Left ventricle myocardium superior (tissue), 1 donor: ENCODE measurements at regions not wholly inside any gene's neighbourhood (a gene's known extent, or its start where the extent isn't known, plus 50 kb on each side); places are given as distances from the start of the nearest gene placed in this dataset.

Experiments used
- ATAC-seq: fragments of 200-7000 bp; cut with Tn5 transposase; one replicate; pipeline ENCODE4 v1.9.1; 2020; ENCODE audit warnings: mild to moderate bottlenecking, moderate library complexity
- DNase-seq: peaks from one replicate; pipeline ENCODE4 v3.0.0-alpha.2; 2020
- intact Hi-C: fragments of 100-400 bp; cut with micrococcal nuclease; formaldehyde crosslinking; loops from one replicate; pipeline ENCODE4 v1.11.0; 2022
- donor health status: DM: no; HTN: yes; CAD: no; lungs with severe emphysema.

DNA sequence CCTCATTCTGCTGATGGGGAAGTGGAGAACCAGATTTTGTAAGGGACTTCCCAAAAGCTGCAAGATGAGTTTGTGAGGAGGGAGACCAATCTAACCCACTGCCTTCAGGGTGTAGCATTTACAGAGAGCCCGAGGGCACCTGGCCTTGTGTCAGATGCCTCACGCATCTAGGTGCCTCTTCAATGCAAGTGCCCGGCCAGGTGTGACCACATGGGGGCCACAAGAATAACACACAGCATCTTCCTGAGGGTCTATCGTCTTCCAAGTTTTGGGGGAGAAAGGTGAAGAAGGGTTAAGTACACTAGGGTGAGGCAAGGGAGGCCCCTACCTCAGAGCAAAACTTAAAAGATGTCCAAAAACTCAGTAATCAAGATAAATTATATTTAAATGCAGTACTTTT lies 401.7 kb upstream of the CDH5 start:
- DNase-seq: no peak
- intact Hi-C loops: no loop called here
- ATAC-seq: no peak

DNA sequence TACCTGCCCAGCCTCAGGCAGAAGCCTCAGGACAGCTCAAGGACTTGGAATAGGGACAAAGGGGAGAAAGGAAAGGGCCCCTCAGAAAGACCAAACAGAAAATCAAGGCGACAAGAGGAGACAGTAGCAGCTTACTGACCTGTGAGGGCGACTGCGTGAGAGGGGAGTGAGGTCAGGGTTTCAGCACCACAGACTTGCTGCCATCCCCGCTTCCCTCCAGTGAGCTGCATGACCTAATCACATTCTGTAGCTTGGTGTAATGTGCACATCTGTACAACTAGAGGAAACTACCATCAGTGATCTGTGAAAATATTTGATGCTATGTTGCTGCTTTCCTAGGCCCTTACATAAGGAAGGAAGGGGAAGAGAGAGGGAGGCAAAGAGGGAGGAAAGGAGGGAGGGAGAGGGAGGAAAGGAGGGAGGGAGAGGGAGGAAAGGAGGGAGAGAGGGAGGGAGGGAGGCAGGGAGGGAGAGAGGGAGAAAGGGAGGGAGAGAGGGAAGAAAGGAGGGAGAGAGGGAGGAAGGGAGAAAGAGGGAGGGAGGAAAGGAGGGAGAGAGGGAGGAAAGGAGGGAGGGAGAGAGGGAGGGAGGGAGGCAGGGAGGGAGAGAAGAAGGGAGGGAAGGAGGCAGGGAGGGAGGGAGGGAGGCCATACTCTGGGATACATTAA lies 404.9 kb upstream of the CDH5 start:
- intact Hi-C loops: no loop called here
- DNase-seq: no peak
- ATAC-seq: no peak

DNA sequence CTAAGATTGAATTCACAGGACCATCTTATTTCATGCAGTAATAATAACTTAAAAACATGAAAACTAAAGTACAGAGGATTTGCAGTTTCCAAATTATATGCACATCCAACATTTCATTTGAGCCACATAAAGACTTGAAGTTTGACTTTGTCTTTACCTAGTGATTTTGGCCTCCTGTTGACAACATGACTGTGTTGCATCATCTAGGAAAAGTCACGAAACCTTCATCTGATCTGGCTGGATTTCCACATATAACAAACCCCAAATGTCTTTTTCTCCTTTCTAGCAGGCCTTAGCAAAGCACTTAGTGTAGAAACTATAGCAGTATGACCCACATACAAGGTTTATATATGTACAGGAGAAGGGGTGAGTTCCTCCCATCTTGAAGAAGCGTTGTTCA lies 406.5 kb upstream of the CDH5 start:
- ATAC-seq (no peak), DNase-seq (no peak)
- intact Hi-C loops: no loop called here

GRCh38 chr16:65958086-65958485 lies 408.4 kb upstream of the CDH5 start:
- ATAC-seq: no peak
- no peak for DNase-seq
- intact Hi-C loops: no loop called here

DNA sequence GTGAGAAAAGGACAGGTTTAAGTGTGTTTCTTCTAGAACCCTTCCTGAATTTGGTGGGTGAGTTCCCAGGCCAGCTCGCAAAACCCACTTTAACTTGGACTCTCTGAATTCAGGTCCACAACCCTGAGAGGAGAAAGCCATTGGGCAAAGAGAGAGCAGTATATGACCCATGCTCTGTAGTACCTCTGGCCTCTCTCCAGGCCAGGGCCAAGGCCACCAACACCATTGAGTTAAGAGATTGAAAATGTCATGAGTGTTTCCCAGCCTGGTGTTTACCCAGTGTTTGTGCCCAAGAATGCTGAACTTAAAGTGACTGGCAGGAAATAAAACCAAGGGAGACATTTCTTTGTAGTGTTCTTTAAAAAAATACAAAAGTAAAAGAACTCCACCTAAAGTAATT lies 410.4 kb upstream of the CDH5 start:
- no peak for DNase-seq
- intact Hi-C loops: no loop called here
- no peak for ATAC-seq

DNA sequence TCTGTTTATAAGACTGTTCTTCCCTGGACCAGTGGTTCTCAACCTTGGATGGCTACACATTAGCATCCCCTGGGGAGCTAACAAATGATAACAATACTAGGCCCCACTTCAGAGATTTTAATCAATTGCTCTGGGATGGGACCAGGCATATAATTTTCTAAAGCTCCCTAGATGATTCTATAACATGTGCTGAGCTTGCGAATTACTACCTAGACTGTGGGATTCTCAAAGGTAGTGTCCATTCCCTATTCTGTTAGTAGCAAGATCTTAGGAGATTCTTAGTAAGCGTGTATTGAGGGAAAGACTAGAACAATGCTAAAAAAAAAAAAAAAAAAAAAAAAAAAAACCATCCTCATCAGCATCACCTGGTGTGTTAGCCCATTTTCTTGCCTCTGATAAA lies 412.0 kb upstream of the CDH5 start:
- DNase-seq (no peak), ATAC-seq (no peak)
- intact Hi-C loops: no loop called here

DNA sequence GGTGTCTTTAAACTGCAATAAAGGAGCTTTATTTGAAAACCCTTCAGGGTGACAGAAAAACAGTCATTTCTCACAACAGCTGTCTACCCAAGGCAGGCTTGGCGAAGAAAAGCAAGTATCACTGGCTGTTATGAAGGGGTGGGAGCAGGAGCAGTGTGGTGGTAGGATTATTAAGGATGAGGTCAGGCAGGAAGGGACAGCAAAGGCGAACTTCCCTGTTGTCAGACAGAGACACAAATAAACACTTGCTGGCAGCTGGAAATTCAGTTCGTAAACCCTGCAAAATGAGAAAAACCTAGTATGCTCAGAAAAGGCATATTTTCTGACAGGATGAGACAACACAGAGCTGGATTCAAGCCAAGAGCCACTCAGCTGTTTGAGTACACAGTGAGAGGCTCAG lies 416.3 kb upstream of the CDH5 start:
- ATAC-seq (no peak), DNase-seq (no peak)
- intact Hi-C loops: no loop called here

DNA sequence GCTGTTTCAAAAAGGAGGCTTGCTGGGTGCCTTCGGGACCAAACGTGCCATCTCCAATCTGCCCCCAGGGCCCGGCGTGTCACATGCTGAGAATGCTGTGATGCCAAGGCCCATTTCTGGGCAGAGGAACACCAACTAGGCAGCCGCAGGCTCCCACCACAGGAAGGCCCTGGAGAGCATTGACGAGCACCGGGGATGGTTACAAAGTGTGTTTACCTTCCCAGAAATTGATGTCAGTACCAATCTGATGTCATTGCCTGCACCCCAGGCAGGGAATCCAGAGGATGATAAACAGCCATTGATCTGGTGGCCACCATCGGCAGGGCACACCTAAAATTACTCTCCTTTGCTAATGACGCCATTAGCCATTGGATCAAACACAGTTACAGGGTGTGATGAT lies 418.1 kb upstream of the CDH5 start:
- intact Hi-C loops: no loop called here
- no peak for DNase-seq

GRCh38 chr16:65947951-65948350 lies 418.5 kb upstream of the CDH5 start:
- DNase-seq (no peak), ATAC-seq (no peak)
- intact Hi-C loops: no loop called here

More for the DNA sequence above, 418.1 kb upstream of the CDH5 start:
- no peak for ATAC-seq

DNA sequence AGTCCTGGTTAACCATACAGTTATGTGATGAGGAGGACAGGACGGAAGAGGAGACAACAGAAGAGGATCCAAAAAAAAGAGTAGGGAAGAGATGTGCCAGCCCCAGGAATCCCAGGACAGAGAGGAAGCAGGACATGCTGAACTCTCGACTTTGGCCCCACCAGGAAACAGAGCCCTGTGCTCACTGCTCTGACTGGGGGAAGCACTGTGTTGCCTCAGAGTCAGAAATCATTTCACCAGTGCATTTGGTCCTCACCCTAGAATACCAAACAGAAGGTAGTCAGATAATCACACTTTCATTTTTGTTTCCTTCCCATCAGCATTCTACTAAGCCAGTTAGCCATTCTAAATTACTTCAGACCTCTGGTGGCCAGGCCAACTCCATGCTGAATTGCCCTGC lies 421.0 kb upstream of the CDH5 start:
- ATAC-seq (no peak), DNase-seq (no peak)
- intact Hi-C loops: no loop called here

- intact Hi-C loops: no loop called here
- no peak for ATAC-seq
- no peak for DNase-seq
These were observed 422.1 kb upstream of the CDH5 start for GRCh38 chr16:65944361-65944760.

GRCh38 chr16:65940711-65941110 lies 425.8 kb upstream of the CDH5 start:
- ATAC-seq (no peak), DNase-seq (no peak)
- intact Hi-C loops: no loop called here

DNA sequence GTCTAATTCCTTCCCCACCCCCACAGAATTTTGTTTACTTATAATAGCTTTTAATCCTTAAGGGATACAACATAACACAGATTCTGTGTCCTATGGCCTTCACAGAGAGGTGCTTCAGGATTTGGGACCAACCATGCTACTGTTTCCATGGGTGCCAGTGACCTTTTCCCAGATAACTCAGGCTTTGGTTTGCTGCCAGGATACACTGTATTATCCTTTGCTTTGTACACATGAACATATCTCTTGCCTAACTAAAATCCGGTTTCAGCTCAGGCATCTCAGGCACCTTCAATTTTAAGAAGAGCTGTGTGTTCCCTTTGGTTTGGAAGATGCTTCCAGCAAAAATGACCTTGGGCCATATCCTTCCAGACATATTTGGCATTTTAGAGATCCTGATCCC lies 428.4 kb upstream of the CDH5 start:
- ATAC-seq (no peak), DNase-seq (no peak)
- intact Hi-C loops: no loop called here

DNA sequence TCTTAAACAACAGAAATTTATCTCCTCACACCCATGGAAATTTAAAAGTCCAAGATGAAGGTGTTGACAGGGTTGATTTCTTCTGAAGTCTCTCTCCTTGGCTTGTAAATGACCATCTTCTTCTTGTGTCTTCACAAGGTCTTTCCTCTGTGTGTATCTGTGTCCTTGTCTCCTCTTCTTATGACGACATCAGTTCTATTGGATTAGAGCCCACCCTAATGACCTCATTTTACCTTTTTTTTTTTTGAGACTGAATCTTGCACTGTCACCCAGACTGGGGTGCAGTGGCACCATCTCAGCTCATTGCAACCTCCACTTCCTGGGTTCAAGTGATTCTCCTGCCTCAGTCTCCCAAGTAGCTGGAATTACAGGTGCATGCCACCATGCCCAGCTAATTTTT lies 429.0 kb upstream of the CDH5 start:
- ATAC-seq: no peak
- intact Hi-C loops: no loop called here
- DNase-seq: no peak

- DNase-seq (no peak), ATAC-seq (no peak)
- intact Hi-C loops: no loop called here
These were observed 430.4 kb upstream of the CDH5 start for GRCh38 chr16:65936096-65936495.

- no peak for DNase-seq
- intact Hi-C loops: no loop called here
These were observed 432.0 kb upstream of the CDH5 start for GRCh38 chr16:65934443-65934842.

GRCh38 chr16:65933703-65934102 lies 432.8 kb upstream of the CDH5 start:
- intact Hi-C loops: no loop called here
- DNase-seq (no peak), ATAC-seq (no peak)

More at GRCh38 chr16:65934443-65934842, 432.0 kb upstream of the CDH5 start:
- no peak for ATAC-seq

DNA sequence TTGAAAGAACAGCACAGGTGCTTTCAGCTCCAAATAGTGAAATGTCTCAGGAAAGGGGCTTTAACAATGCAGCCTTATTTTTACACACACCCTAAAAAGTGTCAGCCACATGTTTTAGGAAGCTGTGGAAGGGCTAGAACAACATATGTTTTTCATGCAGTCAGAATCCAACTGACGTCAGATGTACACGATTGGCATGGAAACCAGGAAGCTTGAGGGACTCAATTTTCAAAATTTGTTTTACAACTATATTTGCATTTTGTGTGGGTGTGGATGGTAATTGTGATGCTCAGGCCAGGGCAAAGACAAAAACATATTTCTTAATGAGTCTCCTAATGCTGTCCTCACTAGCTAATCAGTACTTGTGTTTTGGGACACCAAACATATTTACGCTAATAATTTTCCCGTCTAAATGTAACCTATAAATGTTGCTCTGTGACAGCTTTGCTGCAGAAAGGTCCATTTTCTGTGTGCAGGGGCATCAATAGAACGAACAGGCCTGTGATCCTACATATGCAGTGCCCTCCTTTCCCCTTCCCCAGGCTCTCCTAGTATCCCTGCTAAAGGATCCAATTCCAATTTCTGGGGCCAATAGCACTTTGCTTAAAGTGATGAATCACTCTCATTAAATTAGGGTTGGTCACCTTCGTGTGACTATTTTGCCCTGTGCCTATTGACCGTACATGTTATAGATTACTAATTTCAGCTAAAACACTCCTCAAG lies 434.0 kb upstream of the CDH5 start:
- ATAC-seq: no peak
- intact Hi-C loops: no loop called here
- DNase-seq: no peak

GRCh38 chr16:65922923-65923322 lies 443.6 kb upstream of the CDH5 start:
- no peak for ATAC-seq
- intact Hi-C loops: no loop called here

GRCh38 chr16:65919986-65920376 lies 446.5 kb upstream of the CDH5 start:
- no peak for DNase-seq
- no peak for ATAC-seq
- intact Hi-C loops: no loop called here

More at GRCh38 chr16:65922923-65923322, 443.6 kb upstream of the CDH5 start:
- DNase-seq: no peak
